M059J (cell line): ENCODE measurements at regions not wholly inside any gene's neighbourhood (a gene's known extent, or its start where the extent isn't known, plus 50 kb on each side); places are given as distances from the start of the nearest gene placed in this dataset.
"Not testable (repeated sequence)": the region's sequence is repeated elsewhere in the genome, so short reads cannot be mapped to it uniquely, and the experiment has no call there.

Experiments
- DNase-seq: peaks from one replicate; pipeline ENCODE4 v3.0.0-alpha.2; 2012; ENCODE audit warnings: low read depth

GRCh38 chr15:93362821-93363220 lies 273.8 kb upstream of the RGMA start:
- no peak for DNase-seq

DNA sequence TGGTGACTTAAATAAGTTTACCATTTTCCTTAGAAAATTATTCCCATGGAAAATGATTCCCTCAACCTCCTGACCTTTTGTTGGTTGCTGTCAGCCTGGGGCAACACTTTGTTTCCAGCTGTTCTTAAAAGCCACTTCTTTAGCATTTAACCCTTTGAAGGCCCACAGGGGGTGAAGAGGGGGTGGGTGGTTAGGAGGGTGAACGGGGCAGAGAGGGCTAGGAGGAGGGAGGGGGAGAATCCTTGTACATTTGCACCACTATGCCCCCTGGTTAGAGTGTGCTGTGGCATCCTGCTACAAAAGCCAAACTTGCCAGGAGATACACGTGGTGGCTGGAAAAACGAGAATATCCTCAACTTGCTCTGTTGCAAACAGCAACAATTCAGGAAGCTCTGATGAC lies 273.2 kb upstream of the RGMA start:
- no peak for DNase-seq

GRCh38 chr15:93361703-93362102 lies 272.7 kb upstream of the RGMA start:
- no peak for DNase-seq

- DNase-seq = no peak
Observed at GRCh38 chr15:93360976-93361375, 272.0 kb upstream of the RGMA start.

- DNase-seq = no peak
Observed at GRCh38 chr15:93360318-93360717, 271.3 kb upstream of the RGMA start.

- DNase-seq = no peak
Observed at GRCh38 chr15:93359425-93360131, 270.6 kb upstream of the RGMA start.

DNA sequence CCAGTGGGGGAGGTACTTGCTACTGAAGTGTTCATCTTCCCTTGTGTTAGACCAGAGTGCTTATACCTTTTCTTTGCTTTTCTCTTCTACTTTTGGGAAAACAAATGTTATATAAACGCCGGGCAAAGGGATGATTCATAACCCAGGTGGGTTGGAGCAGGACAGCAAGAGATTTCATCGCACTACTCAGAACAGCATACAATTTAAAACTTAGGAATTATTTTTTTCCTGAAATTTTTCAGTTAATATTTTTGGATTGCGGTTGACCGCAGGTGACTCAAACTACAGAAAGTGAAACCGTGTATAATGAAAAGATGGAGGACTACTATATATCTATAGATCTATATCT lies 270.0 kb upstream of the RGMA start:
- DNase-seq = no peak

DNA sequence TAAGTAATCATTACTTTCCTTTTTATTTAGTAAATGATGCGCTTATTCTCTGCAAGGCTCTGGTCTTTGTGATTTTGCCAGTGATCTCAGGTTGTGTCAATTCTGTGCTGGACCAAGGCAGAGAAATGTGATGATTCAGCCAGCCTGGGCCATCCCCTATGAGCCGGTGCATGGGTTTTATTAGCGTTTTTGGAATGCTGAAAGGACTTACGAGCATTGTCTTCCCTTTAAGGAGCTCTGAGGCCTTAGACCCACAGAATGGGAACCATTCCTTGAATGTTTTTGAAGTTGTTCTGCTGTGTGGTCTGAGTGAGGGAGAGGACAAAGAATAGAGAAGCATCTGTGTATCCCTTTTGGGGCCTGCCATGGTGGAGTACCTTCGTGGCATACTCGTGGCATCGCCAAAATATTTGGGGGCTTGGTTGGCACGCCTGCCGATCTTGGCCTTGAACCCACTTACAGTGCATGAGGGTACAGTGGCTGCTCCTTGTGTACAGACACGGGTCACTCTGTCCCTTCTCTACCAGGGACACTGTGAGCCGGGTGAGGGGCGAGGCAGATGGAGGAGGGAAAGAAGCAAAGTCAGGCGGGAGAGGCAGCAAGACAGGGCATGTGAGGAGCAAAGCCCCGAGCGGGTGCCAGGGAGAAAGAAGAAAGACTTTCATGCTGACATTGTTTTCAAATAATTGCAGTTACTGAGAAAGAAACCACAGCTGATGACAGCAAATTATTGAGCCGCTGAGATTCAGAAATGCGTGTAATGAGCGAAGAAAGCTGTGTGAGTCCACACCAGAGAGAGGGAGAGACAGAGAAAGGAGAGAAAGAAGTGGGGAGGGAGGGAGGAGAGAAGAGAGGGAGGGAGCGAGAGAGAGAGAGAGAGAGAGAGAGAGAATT lies 269.4 kb upstream of the RGMA start:
- DNase-seq = no peak

DNA sequence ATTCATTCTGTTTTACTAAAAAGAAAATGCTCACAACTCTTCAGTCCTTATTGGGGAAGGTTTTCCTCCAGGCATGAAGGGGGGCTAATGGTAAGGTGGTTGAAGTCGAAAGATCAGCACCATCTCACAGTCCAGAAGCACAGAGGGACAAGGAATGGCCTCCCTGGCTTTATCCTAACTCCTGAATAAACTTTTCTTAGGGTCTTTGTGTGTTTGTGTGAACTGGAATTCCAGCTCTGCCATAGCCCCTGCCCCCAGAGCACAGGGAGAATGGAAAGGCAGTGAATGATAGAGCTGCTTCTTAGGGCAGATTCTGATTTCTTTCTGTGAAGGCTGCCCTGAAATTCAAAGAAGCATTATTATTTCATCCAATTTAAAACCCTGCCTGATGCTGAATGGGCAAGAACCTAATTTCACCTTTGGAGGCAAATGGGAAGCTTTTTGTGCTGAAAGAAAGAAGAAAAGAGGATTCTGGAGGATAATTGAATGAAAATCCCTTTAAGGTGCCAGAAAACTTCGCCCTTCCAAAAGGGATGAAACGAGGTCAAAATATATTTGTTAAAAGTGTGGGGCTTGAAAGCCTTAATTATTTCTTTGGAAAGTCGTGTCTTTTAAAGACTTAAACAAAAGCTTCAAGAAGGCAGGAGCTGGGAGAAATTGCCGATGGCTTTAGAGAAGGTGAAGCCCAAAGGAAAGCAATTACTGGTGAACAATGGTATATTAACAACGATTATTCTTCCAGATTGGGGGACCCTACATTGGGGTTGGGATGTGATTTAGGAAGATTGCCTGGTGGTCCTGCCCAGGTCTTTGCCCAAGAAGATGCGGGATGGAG lies 259.9 kb upstream of the RGMA start:
- DNase-seq = no peak

DNA sequence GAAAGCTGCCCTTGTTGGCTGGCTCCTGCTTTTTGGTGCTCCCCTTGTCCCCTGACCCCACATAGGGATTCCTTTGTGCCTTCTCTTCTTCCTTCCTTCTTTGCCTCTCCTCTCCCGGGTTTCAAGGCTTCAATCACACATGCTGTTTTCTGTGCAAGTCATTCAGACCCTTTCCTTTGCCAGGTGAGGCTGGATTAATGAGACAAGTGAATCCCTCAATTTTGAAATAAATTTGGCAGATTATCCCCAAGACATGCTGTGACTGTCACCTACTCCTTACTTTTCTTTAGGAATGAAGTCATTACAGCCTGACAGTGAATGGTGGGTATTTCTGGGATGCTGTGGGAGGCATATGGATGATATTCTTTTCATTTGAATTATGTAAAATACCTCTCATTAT lies 259.0 kb upstream of the RGMA start:
- DNase-seq = no peak

DNA sequence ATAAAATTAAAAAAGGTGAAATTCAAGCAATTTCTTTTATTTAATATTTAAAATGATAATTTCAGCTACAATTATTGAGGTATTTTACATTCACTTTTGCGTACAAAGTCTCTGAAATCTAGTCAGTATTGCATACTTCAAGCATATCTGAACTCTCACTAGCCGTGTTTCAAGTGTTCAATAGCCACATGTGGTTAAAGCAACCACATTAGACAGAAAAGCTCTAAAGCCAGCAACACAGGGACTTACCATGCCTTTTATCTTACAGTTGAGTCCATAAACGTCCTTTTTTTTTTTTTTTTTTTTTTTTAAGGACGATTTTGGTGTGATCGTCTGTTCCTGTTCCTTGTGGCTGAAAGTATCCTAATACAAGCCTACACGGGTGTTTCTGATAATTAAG lies 257.0 kb upstream of the RGMA start:
- no peak for DNase-seq

GRCh38 chr15:93343402-93343801 lies 254.4 kb upstream of the RGMA start:
- not testable (repeated sequence) for DNase-seq

DNA sequence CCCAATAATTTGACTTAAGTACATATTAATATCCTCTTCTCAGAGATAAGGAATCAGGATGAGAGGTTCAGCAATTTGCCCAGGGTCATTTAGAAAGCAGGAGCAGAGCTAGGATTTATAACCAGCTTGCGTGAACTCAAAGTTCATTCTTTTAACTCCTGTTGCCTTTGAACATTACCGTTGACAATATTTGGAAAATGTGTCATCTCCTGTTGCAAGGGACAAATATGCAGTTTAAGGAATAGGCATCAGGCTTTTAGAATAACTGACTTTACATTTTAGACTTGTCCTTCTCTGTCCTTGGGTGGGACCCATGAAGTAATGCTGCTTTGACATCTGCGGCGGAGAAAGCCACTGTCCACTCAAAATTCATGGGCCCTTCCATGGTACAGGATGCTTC lies 252.2 kb upstream of the RGMA start:
- DNase-seq = no peak

GRCh38 chr15:93340406-93340805 lies 251.4 kb upstream of the RGMA start:
- DNase-seq = no peak

DNA sequence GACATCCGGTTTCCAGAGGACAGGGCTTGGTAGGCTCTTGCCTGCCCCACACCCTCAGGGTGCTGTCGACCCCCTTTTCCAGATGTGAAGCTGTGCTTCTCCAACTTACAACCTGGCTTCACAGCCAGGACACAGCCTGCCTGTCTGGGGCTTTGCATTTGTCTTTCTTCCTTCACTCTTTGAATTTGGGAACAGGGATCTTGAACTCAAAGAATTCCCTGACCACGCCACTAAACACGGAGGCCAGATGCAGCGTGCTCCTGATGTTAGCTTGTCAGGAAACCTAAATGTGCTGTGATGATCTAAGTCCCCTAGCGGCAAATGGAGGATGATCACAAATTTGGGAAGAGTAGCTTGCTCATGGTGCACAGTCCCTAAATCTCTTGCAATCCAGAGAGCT lies 244.8 kb upstream of the RGMA start:
- no peak for DNase-seq

- not testable (repeated sequence) for DNase-seq
Observed at GRCh38 chr15:93333126-93333525, 244.1 kb upstream of the RGMA start.

DNA sequence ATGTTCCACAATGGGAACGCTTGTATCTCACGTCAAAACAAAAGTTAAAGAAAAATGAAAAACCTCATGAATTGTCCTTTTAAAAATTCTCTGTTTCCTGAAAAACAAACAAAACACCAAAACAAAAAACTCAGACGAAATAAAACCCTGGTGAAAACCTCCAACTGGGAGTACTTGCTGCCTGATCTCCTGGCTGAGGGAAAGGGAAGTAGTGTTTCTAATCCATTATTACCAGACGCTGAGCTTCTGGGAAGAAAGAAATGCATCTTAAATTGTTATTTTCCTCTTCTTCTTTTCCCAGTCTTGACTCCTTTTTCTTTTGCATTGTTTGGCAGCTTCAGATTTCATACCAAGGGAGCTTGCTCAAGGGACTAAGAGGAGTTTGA lies 243.2 kb upstream of the RGMA start:
- DNase-seq = no peak

DNA sequence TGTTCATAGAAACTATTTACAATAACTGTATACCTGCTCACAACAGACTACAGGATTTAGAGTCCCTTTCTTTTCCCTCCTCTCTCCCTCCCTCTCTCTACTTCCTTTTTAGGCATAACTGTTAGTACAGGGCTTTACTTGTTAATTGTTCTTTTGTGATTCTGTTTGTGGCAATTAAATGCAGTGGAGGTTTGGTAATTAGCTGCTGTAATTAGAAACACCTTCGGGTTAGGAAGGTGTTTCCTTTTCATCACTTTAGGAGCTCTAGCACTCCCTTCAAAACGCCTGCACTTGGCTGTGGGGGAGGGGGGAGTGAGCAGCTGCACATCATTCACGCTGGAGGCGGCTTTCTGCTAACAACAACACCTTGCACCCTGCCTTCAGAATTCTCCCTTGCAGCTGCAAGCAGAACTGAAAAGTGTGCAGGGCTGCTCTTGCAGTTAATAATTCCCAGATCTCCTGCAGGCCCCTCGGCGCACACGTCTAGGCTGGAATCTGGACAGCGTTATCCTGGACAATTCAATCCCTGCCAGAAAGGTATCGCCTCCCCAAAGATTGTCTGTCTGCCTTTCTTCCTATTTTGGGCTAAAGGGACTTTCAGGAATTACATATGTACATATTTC lies 242.6 kb upstream of the RGMA start:
- DNase-seq = no peak

DNA sequence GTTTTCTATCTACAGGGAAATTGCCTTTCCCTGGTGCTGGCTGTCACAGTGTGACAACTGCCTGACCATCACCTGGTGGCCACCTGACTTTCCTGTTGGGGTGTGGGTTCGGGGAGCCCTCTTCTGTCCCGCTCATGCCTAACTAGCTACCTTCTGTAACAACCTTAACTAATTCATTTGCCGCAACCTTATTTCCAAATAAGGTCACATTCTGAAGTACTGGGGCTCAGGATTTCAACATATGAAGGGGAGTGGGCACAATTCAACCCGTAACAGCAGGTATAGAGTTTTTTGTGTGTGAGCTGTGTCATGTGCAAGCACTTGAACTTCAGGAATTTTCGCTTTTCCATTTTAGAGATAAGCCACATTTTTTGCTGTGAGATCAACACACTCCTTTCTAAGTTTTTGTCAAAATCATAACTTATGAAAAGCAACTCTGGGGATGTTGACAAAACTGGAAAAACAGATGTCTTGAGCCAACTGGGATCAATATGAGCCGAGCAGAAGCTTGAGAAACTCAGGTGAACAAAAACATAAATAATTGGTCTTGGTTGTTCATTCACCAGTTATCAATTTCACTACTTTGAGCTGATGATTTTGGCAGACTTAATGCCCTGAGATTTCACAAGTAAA lies 242.0 kb upstream of the RGMA start:
- no peak for DNase-seq

DNA sequence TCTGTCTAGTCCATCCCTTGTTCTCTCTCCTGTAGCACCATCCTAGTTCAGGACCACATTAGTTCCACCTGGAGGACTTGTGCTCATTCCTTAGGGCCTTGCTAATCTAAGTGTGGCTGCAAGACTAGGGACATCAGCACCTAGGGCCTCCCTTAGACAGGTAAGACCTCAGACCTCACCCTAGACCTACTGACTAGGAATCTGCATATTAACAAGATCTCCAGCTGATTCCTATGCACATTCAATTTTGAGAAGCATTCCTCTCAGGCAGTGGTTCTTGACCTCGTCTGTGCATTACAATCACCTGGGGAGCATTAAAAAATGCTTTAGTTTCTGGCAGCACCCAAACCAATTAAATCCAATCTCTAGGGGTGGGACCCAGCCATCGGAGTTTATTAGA lies 238.4 kb upstream of the RGMA start:
- DNase-seq = no peak

- DNase-seq = no peak
Observed at GRCh38 chr15:93324186-93324975, 235.4 kb upstream of the RGMA start.
